Muscle layer of colon (tissue), 2 donors: ENCODE measurements at regions not wholly inside any gene's neighbourhood (a gene's known extent, or its start where the extent isn't known, plus 50 kb on each side); places are given as distances from the start of the nearest gene placed in this dataset.

Source experiments
- H3K27ac ChIP-seq: one replicate; pipeline ENCODE4 v1.7.0; 2013; ENCODE audit warnings: low read depth, mild to moderate bottlenecking, low read length, moderate library complexity
- H3K27me3 ChIP-seq, 2 donors: one replicate each; pipeline ENCODE4 v1.7.0; 2013; ENCODE audit warnings: low read length in 2 of 2, mild to moderate bottlenecking in 2 of 2; ENCODE audit not compliant: insufficient read depth in 2 of 2, control insufficient read depth in 1 of 2
- H3K36me3 ChIP-seq: one replicate; pipeline ENCODE4 v1.7.0; 2013; ENCODE audit warnings: mild to moderate bottlenecking, low read length; ENCODE audit not compliant: insufficient read depth
- H3K4me1 ChIP-seq: one replicate; pipeline ENCODE4 v1.7.0; 2013; ENCODE audit warnings: mild to moderate bottlenecking, low read length; ENCODE audit not compliant: insufficient read depth
- H3K4me3 ChIP-seq, 2 donors: one replicate each; pipeline ENCODE4 v1.7.0; 2013; ENCODE audit warnings: low read length in 2 of 2, low read depth in 1 of 2, mild to moderate bottlenecking in 1 of 2, moderate library complexity in 1 of 2
- H3K9ac ChIP-seq: one replicate; pipeline ENCODE4 v1.7.0; 2013; ENCODE audit warnings: low read length
- H3K9me3 ChIP-seq: one replicate; pipeline ENCODE4 v1.7.0; 2013; ENCODE audit warnings: mild to moderate bottlenecking, low read length
- donor health status: abdominal sarcoma.
- donor health status: Adenocarcinoma of cecum.

DNA sequence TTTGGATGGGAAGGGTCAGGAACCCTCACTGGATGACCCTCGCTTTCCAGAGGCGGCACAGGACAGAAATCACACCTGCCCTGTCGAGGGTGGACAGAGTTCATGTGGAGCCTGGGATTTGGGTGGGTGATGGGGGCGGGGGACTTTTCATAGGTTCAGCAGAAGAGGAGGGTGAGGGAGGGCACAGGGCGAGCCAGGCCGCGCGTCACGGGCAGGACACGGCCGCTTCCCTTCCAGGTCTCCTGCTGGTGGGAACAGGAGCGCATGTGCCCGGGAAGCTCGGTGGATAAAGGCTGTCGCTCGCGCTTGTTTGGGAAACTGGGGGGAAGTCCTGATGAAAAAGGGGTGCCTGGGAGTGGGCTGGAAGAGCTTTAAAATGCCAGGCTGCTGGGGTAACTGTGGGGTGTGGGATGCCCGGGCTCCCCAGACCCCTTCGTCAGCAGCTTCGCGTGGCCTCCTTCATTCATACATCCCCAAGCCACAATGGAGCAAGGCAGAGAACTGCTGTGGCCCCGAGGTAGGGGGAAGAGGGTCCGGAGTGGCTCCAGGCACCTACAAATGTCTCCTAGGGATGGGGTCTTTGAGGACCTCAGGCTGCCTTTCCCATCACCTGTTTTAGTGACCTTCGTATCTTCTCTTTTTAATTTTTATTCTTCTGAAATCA, 102.2 kb downstream of the DACT2 start:
- Histone ChIP-seq H3K9me3 (no peaks in the 10 kb centered on the region), H3K9ac (no peak overlapping the region), H3K36me3 (no peaks in the 10 kb centered on the region), H3K4me1 (peaks cover 4% of the 10 kb centered on the region), H3K27ac (no peak overlapping the region), H3K27me3 (peaks cover 0 to 3% of the 10 kb centered on the region in 2 donors), H3K4me3 (no peak overlapping the region)

DNA sequence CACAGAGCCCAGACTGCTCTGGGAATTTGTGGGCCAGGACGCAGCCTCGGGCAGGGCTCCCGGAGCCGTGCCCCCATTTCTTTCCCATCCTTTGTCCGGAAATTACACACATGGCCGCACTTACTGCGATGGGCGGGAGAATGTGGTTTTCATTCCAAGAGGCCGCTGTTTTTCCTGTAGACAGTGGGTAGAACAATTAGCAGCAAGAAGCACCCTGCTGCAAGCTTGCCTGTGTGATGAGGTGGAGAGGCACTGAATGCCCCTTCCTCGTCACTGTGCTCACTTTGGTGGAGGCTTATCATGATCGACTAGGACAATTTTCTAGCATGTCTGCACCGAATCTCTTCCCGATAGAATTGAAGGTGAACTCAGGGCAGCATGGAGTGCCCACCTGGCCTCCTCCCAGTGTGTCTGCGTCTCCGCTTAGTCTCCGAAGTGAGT, 102.8 kb downstream of the DACT2 start:
- Histone ChIP-seq H3K4me1 (peaks cover 4% of the 10 kb centered on the region), H3K9ac (no peak overlapping the region), H3K4me3 (no peak overlapping the region), H3K27me3 (no peaks in the 10 kb centered on the region), H3K27ac (no peak overlapping the region), H3K36me3 (no peaks in the 10 kb centered on the region), H3K9me3 (no peaks in the 10 kb centered on the region)

DNA sequence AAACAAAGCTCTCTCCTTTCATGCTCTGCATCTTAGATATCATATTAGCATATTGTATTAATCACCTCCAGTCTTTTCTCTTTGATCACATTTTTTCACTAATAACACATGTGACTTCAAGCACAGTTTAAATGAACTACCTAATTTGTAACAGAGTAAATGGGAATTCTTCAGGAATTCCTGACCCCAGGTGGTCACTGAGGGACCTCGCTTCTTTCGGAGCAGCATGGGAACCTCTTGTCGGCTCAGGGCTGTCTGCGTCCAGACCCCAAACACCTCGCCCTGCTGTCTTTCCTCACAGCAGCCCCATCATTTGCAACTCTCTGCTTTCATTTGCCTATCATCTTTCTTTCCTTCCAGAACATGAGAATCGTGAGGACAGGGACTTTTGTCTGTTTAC, 103.5 kb downstream of the DACT2 start:
- peaks cover 4% of the 10 kb centered on the region for H3K4me1 ChIP-seq
- no peaks in the 10 kb centered on the region for H3K36me3 ChIP-seq
- H3K4me3 ChIP-seq = no peak overlapping the region
- H3K9me3 ChIP-seq = no peaks in the 10 kb centered on the region
- H3K27me3 ChIP-seq = no peaks in the 10 kb centered on the region
- H3K27ac ChIP-seq = no peak overlapping the region
- H3K9ac ChIP-seq = no peak overlapping the region

DNA sequence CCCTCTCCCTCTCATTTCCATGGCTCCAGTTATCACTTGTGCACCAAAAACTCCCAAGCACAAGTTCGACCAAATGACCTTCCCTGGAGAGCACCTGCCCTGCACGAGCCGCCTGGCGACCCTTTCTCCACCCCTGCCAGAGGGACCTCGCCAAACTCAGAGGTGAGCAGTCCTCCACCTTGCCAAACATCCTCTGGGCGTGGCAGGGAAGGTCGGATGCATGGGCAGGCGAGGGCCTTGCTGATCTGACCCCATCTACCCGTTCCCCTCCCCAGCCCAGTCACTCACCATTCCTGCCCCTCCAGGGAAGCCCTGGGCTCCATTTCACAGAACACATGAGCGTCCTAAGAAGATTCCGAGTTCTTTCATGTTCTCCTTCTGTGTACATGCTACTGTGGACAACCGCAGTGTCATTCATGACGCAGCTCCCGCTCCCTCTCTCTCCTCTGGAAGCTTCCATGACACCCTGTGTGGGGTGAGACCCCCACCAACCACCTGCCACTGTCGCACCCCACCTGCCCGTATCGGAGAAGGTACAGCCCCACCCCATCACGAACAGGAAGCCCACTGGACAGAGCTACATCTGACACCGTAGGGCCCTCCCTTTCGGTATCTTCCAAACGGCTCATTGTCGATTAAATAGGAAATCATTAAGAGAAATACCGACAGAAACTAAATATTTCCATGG, 104.3 kb downstream of the DACT2 start:
- H3K36me3 ChIP-seq = no peaks in the 10 kb centered on the region
- H3K9ac ChIP-seq = no peak overlapping the region
- H3K27me3 ChIP-seq = no peaks in the 10 kb centered on the region

DNA sequence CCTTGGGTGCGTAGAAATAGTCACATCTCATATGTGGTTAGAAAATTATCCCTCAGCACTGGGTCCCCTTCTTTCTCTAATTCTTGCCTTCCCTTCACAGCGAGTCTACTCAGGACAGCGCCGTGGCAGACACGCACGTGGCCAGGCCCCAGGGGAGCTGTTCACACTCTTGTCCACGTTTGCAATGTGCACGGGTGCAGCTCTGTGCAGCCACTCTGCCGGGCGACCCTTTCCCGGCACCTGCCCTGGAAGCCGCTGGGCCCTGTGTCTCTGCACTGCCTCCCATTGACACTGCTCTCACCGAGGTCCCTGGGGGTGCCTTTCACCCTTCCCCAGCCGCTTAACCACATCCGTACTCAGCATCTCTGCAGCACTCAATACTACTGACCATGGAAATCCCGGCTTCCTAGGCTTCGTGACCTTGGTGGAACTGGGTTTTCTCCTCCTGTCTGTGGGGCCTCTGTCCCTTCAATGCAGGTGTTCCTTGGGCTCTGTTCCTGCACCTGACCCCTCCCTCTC, 104.9 kb downstream of the DACT2 start:
- Histone ChIP-seq H3K27ac (no peak overlapping the region), H3K4me3 (no peak overlapping the region), H3K4me1 (peaks cover 4% of the 10 kb centered on the region), H3K36me3 (no peaks in the 10 kb centered on the region), H3K9ac (no peak overlapping the region), H3K27me3 (no peaks in the 10 kb centered on the region), H3K9me3 (no peaks in the 10 kb centered on the region)

More for the DNA sequence above, 104.3 kb downstream of the DACT2 start:
- H3K9me3 ChIP-seq = no peaks in the 10 kb centered on the region
- H3K4me3 ChIP-seq = no peak overlapping the region
- peaks cover 4% of the 10 kb centered on the region for H3K4me1 ChIP-seq
- no peak overlapping the region for H3K27ac ChIP-seq

DNA sequence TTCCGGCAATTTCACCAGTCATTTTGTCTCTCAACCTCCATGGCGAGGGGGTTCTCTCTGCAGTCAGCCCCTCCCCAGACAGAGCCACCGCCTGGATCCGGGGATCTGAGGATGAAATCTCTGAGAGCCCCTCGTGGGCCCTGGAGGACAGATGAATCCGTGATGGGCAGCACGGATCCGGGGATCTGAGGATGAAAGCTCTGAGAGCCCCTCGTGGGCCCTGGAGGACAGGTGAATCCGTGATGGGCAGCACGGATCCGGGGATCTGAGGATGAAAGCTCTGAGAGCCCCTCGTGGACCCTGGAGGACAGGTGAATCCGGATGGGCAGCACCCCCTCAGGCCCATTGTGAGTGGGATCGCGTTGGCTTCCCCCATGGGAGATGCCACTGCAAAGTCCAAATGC, 106.5 kb downstream of the DACT2 start:
- peaks cover 4% of the 10 kb centered on the region for H3K4me1 ChIP-seq
- no peaks in the 10 kb centered on the region for H3K36me3 ChIP-seq
- H3K4me3 ChIP-seq = no peak overlapping the region
- H3K27me3 ChIP-seq = no peaks in the 10 kb centered on the region
- H3K9ac ChIP-seq = no peak overlapping the region
- no peak overlapping the region for H3K27ac ChIP-seq
- no peaks in the 10 kb centered on the region for H3K9me3 ChIP-seq

DNA sequence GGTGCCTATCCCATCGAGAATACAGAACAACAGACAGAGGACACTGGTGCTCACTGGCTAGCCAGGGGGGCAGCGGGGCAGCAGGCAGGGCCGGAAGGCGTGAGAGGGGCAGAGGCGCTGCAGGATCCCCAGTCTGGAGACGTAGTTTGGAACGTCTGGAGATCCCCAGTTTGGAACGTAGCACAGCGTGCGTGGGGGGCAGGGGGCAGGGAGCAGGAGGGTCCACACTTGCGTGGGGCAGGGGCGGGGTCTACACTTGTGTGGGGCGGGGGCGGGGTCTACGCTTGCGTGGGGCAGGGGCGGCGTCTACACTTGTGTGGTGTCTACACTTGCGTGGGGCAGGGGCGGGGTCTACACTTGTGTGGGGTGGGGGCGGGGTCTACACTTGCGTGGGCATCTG, 107.2 kb downstream of the DACT2 start:
- Histone ChIP-seq H3K9me3 (no peaks in the 10 kb centered on the region), H3K27ac (no peak overlapping the region), H3K9ac (no peak overlapping the region), H3K4me3 (no peak overlapping the region), H3K4me1 (peaks cover 4% of the 10 kb centered on the region), H3K36me3 (no peaks in the 10 kb centered on the region), H3K27me3 (no peaks in the 10 kb centered on the region)

DNA sequence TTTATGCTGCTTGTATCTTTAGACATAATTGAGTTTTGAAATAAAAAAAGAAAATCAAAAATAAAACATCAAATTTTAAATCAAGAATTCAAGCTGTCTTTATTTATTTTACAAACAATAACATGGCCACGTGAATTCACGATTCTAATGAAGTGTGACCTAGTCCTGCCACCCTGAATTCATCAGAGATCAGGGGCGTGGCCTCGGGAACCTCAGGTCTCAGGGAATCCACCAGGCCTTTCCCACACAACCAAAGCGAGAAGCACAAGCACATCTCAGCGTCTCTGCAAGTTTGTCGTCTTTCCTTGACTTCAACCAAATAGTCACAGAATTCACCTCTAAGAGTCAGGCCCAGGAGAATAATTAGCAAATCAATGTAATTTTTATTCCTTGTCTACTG, 107.9 kb downstream of the DACT2 start:
- Histone ChIP-seq H3K4me1 (peaks cover 3% of the 10 kb centered on the region), H3K27ac (no peak overlapping the region), H3K36me3 (no peaks in the 10 kb centered on the region), H3K9me3 (no peaks in the 10 kb centered on the region), H3K4me3 (no peak overlapping the region), H3K27me3 (no peaks in the 10 kb centered on the region), H3K9ac (no peak overlapping the region)

DNA sequence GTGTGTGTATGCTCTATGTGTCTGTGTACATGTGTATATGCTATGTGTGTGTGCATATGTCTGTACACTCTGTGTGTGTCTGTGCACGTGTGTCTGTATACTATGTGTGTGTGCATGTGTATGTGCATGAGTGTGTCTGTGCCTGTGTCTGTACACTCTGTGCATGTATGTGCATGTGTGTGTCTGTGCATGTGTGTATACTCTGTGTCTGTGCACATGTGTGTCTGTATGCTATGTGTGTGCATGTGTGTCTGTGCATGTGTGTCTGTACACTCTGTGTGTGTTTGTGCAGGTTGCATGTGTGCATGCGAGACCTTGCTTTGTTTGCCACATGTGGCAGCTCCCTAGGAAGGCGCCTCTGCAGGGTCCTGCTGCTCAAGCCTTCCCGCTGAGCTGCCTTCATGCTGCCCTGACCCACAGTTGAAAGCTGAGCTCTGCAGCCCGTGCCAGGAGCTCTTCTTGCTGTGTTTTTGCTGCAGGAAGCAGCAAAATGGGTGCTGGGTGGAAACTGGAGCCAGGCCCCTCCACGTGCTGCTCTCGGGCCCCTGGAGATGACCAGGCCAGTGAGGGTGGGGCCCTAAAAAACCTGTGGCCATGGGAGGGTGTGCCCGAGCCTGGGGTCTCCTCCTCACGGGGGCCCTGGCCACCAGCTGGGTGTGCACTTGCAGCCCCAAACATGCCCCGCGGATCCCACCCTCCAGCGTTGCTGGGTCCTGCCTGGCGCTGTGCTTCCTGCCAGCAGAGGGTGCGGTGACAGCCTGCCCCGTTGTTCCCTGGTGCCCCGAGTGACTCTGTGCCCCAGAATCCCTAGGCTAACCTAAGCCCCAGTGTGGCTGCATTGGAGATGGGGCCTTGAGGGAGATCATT, 109.1 kb downstream of the DACT2 start:
- Histone ChIP-seq H3K27me3 (no peaks in the 10 kb centered on the region), H3K4me1 (no peaks in the 10 kb centered on the region), H3K4me3 (no peak overlapping the region), H3K36me3 (no peaks in the 10 kb centered on the region), H3K27ac (no peak overlapping the region), H3K9ac (no peak overlapping the region), H3K9me3 (no peaks in the 10 kb centered on the region)

DNA sequence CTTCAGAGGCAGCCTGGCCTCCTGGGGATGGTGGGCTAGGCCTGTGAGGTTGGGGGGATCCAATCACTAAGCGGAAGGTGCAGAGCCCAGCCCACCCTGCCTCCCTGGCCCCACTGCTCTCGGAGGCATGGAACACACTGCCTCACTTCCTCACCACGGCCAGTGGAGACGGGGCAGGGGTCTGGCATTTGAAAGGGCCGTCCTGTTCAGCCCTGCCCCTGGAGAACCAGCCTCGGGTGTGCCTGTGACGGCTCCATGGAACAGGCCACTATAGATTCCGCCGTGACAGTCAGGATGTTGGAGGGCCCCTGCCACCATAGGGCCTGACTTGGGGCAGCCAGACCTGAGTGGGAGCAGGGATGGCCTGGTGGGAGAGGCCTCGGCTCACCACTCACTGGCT, 110.2 kb downstream of the DACT2 start:
- Histone ChIP-seq H3K4me1 (no peaks in the 10 kb centered on the region), H3K36me3 (no peaks in the 10 kb centered on the region), H3K4me3 (no peak overlapping the region), H3K27ac (no peak overlapping the region), H3K27me3 (no peaks in the 10 kb centered on the region), H3K9ac (no peak overlapping the region), H3K9me3 (no peaks in the 10 kb centered on the region)

DNA sequence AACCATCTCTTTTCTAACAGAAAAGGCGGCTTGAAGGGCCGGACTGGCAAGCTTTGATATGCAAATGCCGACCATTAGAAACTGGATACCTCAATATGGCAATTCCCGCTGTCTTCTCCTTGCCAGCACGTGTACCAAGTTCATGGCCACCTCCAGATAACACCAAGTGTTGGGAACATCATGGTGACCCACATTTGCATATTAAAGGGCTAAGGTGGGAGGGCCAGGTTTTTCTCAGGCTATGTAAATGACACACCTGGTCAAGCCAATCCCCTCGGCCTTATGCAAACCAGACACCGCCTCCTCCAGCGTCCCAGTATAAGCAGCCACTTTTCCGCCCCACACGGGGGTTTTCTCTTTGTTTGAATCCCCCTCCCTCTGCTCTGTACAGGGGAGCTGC, 110.7 kb downstream of the DACT2 start:
- H3K4me1 ChIP-seq = no peaks in the 10 kb centered on the region
- no peak overlapping the region for H3K4me3 ChIP-seq
- H3K27ac ChIP-seq = no peak overlapping the region
- no peaks in the 10 kb centered on the region for H3K36me3 ChIP-seq
- H3K9me3 ChIP-seq = no peaks in the 10 kb centered on the region
- no peak overlapping the region for H3K9ac ChIP-seq
- H3K27me3 ChIP-seq = no peaks in the 10 kb centered on the region
